Right lobe of liver (tissue), 6 donors: ENCODE measurements at regions not wholly inside any gene's neighbourhood (a gene's known extent, or its start where the extent isn't known, plus 50 kb on each side); places are given as distances from the start of the nearest gene placed in this dataset.

Source experiments
- ATAC-seq, 4 donors: fragments of 200-7000 bp; cut with Tn5 transposase; one replicate each; pipeline ENCODE4 v1.9.1; 2020; ENCODE audit warnings: mild to moderate bottlenecking in 4 of 4, moderate library complexity in 4 of 4
- DNase-seq, 3 donors: peaks; one replicate each; pipeline ENCODE4 v3.0.0-alpha.2; 2020
- H3K27ac ChIP-seq, 3 donors: fragments of 200-600 bp; one replicate each; pipeline ENCODE4 v1.8.0; 2022
- H3K27me3 ChIP-seq, 2 donors: fragments of 200-600 bp; one replicate each; pipeline ENCODE4 v1.8.0; 2022
- H3K36me3 ChIP-seq, 4 donors: fragments of 200-600 bp; sonication (generic) in 1 of 4; one replicate each; pipeline versions ENCODE4 v1.5.1 to v1.8.0; 2017 to 2022; ENCODE audit warnings: control low read depth in 1 of 4
- H3K4me1 ChIP-seq, 4 donors: fragments of 200-600 bp; sonication (generic) in 1 of 4; one replicate each; pipeline versions ENCODE4 v1.5.1 to v1.8.0; 2017 to 2022; ENCODE audit warnings: control low read depth in 1 of 4
- H3K4me3 ChIP-seq, 3 donors: fragments of 200-600 bp; one replicate each; pipeline ENCODE4 v1.8.0; 2022
- H3K9me3 ChIP-seq, 4 donors: fragments of 200-600 bp; sonication (generic) in 1 of 4; one replicate each; pipeline versions ENCODE4 v1.5.1 to v1.8.0; 2017 to 2022; ENCODE audit warnings: control low read depth in 1 of 4
- CTCF ChIP-seq, 4 donors: fragments of 200-600 bp in 3 of 4; fragments of 450-650 bp in 1 of 4; IDR thresholded peaks; one replicate each; pipeline versions ENCODE4 v1.5.1 to v1.8.0; 2016 to 2022; ENCODE audit warnings: antibody characterized with exemption in 4 of 4, mild to moderate bottlenecking in 2 of 4
- POLR2A ChIP-seq: fragments of 450-650 bp; IDR thresholded peaks from one replicate; pipeline ENCODE4 v1.6.1; 2017; ENCODE audit warnings: antibody characterized with exemption, mild to moderate bottlenecking
- WGBS: methylation state at CpG from one replicate; pipeline ENCODE4 v1.1.6; 2018; ENCODE audit warnings: low coverage, low lambda C conversion rate; ENCODE audit not compliant: insufficient coverage; ENCODE audit errors: missing lambda C conversion rate; 5-methylcytosine and 5-hydroxymethylcytosine counted together
- intact Hi-C, 2 donors: fragments of 100-400 bp; cut with DNase I; formaldehyde crosslinking; loops; one replicate each; pipeline versions ENCODE4 v1.11.2 to v1.14.1; 2022
- donor health status: DM: no; HTN: yes; CAD: no.
- donor health status: DM: no; HTN: no; CAD: no.
- donor health status: DM: no; HTN: no; CAD: no.
- donor health status: DM: no; HTN: yes; CAD: no.
- donor health status: DM: no; HTN: yes; CAD: no.

DNA sequence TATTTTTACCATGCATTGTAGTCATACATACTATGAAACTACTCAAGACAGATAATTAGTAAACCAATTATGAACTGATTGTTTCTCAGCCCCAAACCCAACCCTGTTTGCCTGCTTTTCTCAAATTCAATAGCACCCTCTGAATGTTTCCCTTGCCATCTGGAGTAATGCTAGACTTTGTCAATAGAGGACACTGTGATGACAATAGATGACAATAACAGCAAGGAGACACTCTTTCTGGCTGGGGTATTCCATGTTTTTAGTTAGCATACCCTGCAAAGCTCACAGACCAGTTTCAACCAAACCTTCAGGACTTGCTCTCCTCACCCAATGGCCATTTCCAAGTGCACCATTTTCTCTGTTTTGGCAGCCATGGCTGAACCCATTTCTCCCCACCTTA lies 108.5 kb upstream of the LRRC7 start:
- Histone ChIP-seq H3K4me1 (no peaks in the 10 kb centered on the region), H3K27me3 (no peaks in the 10 kb centered on the region), H3K36me3 (no peaks in the 10 kb centered on the region), H3K4me3 (no peak overlapping the region), H3K9me3 (no peaks in the 10 kb centered on the region), H3K27ac (no peak overlapping the region)
- DNase-seq (no peak), ATAC-seq (no peak)
- TF ChIP-seq POLR2A (no peak), CTCF (IDR thresholded peaks at IDR 0.05) (no peak)
- intact Hi-C loops: no loop called here

DNA sequence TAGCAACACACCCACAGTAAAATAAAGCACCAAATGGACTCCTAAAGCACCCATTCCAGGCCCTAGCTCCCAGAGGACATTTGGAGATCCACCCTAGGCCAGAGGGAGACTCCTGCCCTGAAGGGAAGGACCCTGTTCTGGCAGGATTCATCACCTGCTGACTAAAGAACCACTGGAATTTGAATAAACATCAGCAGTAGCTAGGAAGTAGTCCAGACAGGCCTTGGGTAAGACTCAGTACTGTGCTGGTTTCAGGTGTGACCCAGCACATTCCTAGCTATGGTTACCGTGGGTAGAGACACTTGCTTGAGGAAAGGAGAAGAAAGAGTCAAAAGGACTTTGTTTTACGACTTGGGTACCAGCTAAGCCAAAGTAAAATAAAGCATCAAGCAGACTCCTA lies 92.7 kb upstream of the LRRC7 start:
- 38% methylated on average over 2 of the region's 2 CpGs for WGBS
- Histone ChIP-seq H3K4me3 (no peak overlapping the region), H3K27me3 (no peaks in the 10 kb centered on the region), H3K9me3 (no peaks in the 10 kb centered on the region), H3K4me1 (no peaks in the 10 kb centered on the region), H3K27ac (no peak overlapping the region), H3K36me3 (no peaks in the 10 kb centered on the region)
- TF ChIP-seq CTCF (IDR thresholded peaks at IDR 0.05): no peak
- TF ChIP-seq POLR2A: no peak
- intact Hi-C loops: no loop called here
- no peak for DNase-seq
- no peak for ATAC-seq

DNA sequence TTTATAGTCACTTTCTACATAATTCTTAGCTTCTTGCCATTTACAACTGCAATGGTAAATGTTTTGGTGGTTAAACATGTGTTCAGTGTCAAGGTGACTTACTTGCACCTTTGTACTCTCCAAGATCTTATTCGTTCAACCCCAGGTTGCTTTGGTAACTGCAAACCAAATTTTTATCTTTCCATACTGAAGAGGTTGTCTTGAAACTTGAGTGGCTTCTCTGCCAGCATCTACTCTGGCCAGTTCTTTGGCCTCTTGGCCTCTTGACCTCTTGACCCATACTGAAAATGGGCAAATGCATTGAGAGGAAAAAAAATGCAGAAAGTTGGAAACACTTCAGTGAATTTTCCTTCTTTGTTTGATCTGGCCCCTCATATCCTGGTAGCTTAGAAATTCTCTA lies 88.0 kb upstream of the LRRC7 start:
- no peaks in the 10 kb centered on the region for H3K9me3 ChIP-seq
- DNase-seq (no peak), ATAC-seq (no peak)
- no peak overlapping the region for H3K4me3 ChIP-seq
- intact Hi-C loops: no loop called here
- H3K36me3 ChIP-seq: no peaks in the 10 kb centered on the region
- no peaks in the 10 kb centered on the region for H3K27me3 ChIP-seq
- TF ChIP-seq POLR2A: no peak
- no peak for TF ChIP-seq CTCF (IDR thresholded peaks at IDR 0.05)
- H3K4me1 ChIP-seq: no peaks in the 10 kb centered on the region
- H3K27ac ChIP-seq: no peak overlapping the region
- WGBS: 27% methylated on average over 1 of the region's 1 CpG

- H3K27ac ChIP-seq: no peak overlapping the region
- no peak for DNase-seq
- ATAC-seq: no peak
- intact Hi-C loops: no loop called here
- H3K4me3 ChIP-seq: no peak overlapping the region
- WGBS: 36% methylated on average over 2 of the region's 2 CpGs
- no peaks in the 10 kb centered on the region for H3K4me1 ChIP-seq
- H3K36me3 ChIP-seq: no peaks in the 10 kb centered on the region
- H3K27me3 ChIP-seq: no peaks in the 10 kb centered on the region
- TF ChIP-seq CTCF (IDR thresholded peaks at IDR 0.05): no peak
- no peak for TF ChIP-seq POLR2A
- no peaks in the 10 kb centered on the region for H3K9me3 ChIP-seq
Measured at GRCh38 chr1:69483246-69483645, 84.5 kb upstream of the LRRC7 start.

DNA sequence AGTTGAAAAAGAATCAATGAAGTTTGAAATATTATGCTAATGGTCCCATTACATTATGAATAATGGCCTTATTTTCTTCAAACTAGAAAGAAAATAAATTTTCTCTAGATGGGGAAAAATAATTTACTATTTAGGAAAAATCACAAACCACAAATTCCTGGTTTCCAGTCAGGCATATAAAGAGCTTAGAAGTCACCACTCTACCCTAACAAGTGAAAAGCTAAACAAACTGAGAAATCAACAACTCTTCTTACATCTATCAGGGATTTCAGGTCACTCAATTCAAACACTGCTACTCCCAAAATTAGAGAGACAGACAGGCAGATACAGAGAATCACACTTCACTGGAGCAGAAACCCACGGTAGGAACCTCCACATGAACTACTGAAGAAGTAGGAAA lies 82.1 kb upstream of the LRRC7 start:
- DNase-seq: no peak

More for the DNA sequence above, 82.1 kb upstream of the LRRC7 start:
- H3K36me3 ChIP-seq: no peaks in the 10 kb centered on the region
- 78% methylated on average over 1 of the region's 1 CpG for WGBS
- H3K9me3 ChIP-seq: no peaks in the 10 kb centered on the region
- no peak overlapping the region for H3K27ac ChIP-seq
- no peak overlapping the region for H3K4me3 ChIP-seq
- no peak for ATAC-seq
- no peaks in the 10 kb centered on the region for H3K27me3 ChIP-seq
- no peaks in the 10 kb centered on the region for H3K4me1 ChIP-seq
- TF ChIP-seq CTCF (IDR thresholded peaks at IDR 0.05) (no peak), POLR2A (no peak)
- intact Hi-C loops: no loop called here
